DMS 273 (cell line): ENCODE measurements at regions not wholly inside any gene's neighbourhood (a gene's known extent, or its start where the extent isn't known, plus 50 kb on each side); places are given as distances from the start of the nearest gene placed in this dataset.
"Not testable (repeated sequence)": the region's sequence is repeated elsewhere in the genome, so short reads cannot be mapped to it uniquely, and the experiment has no call there.

Source experiments
- DNase-seq: peaks from one replicate; lab custom pipeline; 2025; ENCODE audit not compliant: unreplicated experiment; lab: John Stamatoyannopoulos, UW

- DNase-seq: no peak
These were observed 726.4 kb upstream of the SOX11 start for GRCh38 chr2:4965556-4966320.

- DNase-seq: no peak
These were observed 725.0 kb upstream of the SOX11 start for GRCh38 chr2:4967206-4967605.

- DNase-seq: no peak
These were observed 719.7 kb upstream of the SOX11 start for GRCh38 chr2:4972472-4972871.

- DNase-seq: no peak
These were observed 718.8 kb upstream of the SOX11 start for GRCh38 chr2:4973354-4973753.

GRCh38 chr2:4973973-4974372, 718.2 kb upstream of the SOX11 start:
- no peak for DNase-seq

- no peak for DNase-seq
These were observed 715.8 kb upstream of the SOX11 start for GRCh38 chr2:4976407-4976806.

GRCh38 chr2:4979111-4979510, 713.1 kb upstream of the SOX11 start:
- DNase-seq: no peak

- DNase-seq: no peak
These were observed 711.2 kb upstream of the SOX11 start for GRCh38 chr2:4980995-4981394.

GRCh38 chr2:4981802-4982409, 710.3 kb upstream of the SOX11 start:
- DNase-seq: no peak

GRCh38 chr2:4988444-4988843, 703.7 kb upstream of the SOX11 start:
- not testable (repeated sequence) for DNase-seq

- DNase-seq: peak; percentile 1
These were observed 700.0 kb upstream of the SOX11 start for GRCh38 chr2:4992226-4992625.

GRCh38 chr2:4995466-4995865, 696.7 kb upstream of the SOX11 start:
- DNase-seq: no peak

- no peak for DNase-seq
These were observed 684.6 kb upstream of the SOX11 start for GRCh38 chr2:5007596-5007995.

- DNase-seq: no peak
These were observed 672.9 kb upstream of the SOX11 start for GRCh38 chr2:5019324-5019723.

- DNase-seq: no peak
These were observed 671.9 kb upstream of the SOX11 start for GRCh38 chr2:5020116-5020875.

GRCh38 chr2:5021136-5021535, 671.0 kb upstream of the SOX11 start:
- no peak for DNase-seq

GRCh38 chr2:5022061-5022460, 670.1 kb upstream of the SOX11 start:
- DNase-seq: no peak

GRCh38 chr2:5022708-5023635, 669.2 kb upstream of the SOX11 start:
- DNase-seq: not testable (repeated sequence)

- no peak for DNase-seq
These were observed 665.5 kb upstream of the SOX11 start for GRCh38 chr2:5026571-5027234.

GRCh38 chr2:5035057-5035488, 657.1 kb upstream of the SOX11 start:
- no peak for DNase-seq
